ENCODE measurements at regions not wholly inside any gene's neighbourhood (a gene's known extent, or its start where the extent isn't known, plus 50 kb on each side); places are given as distances from the start of the nearest gene placed in this dataset.

- Histone ChIP-seq H3K4me1 (ENCODE audit: control insufficient read depth, extremely low read depth, insufficient read depth, low read length) (no peaks in the 10 kb centered on the region), H3K27ac (ENCODE audit: insufficient read depth, low read depth, low read length) (no peak overlapping the region), H3K27me3 (ENCODE audit: control insufficient read depth in 2 of 2, insufficient read depth in 2 of 2, low read length in 2 of 2) (no peaks in the 10 kb centered on the region), H3K36me3 (ENCODE audit: control insufficient read depth in 2 of 2, extremely low read depth in 1 of 2, insufficient read depth in 2 of 2, low read length in 2 of 2) (no peaks in the 10 kb centered on the region), H4K20me1 (replicated peaks; ENCODE audit: control insufficient read depth, extremely low read depth, insufficient read depth, low read length) (no peaks in the 10 kb centered on the region), H3K79me2 (ENCODE audit: control insufficient read depth, insufficient read depth, low read length) (no peaks in the 10 kb centered on the region), H3K4me2 (ENCODE audit: insufficient read depth, low read length) (no peak overlapping the region), H3K9me3 (replicated peaks; ENCODE audit: control insufficient read depth, insufficient read depth, low read length) (no peaks in the 10 kb centered on the region), H3K9ac (replicated peaks; ENCODE audit: extremely low read depth, insufficient read depth, low read length) (no peak overlapping the region), H2AFZ (ENCODE audit: low read depth, low read length) (no peak overlapping the region), H3K9me1 (replicated peaks; ENCODE audit: control insufficient read depth, extremely low read depth, insufficient read depth, low read length) (no peaks in the 10 kb centered on the region), H3K4me3 (replicated peaks in 1 of 3; ENCODE audit: insufficient read depth in 1 of 3, low read depth in 1 of 3, low read length in 3 of 3) (no peak overlapping the region)
- no peak for DNase-seq (ENCODE audit: low read depth, low spot score)
- BruUV-seq (replicated peaks), result no TSS peak
- CTCF ChIA-PET, result no interaction called here
- dilution Hi-C loops (cut with MboI; ENCODE audit: extremely low pct_ligation_motif_present, low sequenced_read_pairs) (no loop called here), intact Hi-C loops (cut with micrococcal nuclease) (no loop called here)
- no peak for FAIRE-seq
- TF ChIP-seq GATA2 (IDR thresholded peaks at IDR 0.05; ENCODE audit: insufficient read depth, insufficient read length, low read depth, low read length) (no peak), MYC (IDR thresholded peaks at IDR 0.05; ENCODE audit: low read depth, low read length) (no peak), EZH2 (IDR thresholded peaks at IDR 0.05; ENCODE audit: borderline replicate concordance, low read depth, low read length, severe bottlenecking) (no peak), POLR2A (IDR thresholded peaks at IDR 0.05; ENCODE audit: low read depth, low read length) (no peak), CTCF (IDR thresholded peaks at IDR 0.05; ENCODE audit: extremely low read depth in 1 of 2, insufficient read depth in 1 of 2, low read depth in 1 of 2, low read length in 2 of 2) (no peak), JUN (IDR thresholded peaks at IDR 0.05; ENCODE audit: borderline replicate concordance, insufficient read depth, insufficient read length, low read depth) (no peak), POLR2AphosphoS5 (IDR thresholded peaks at IDR 0.05; ENCODE audit: insufficient read depth, low read depth, low read length) (no peak), MAX (IDR thresholded peaks at IDR 0.05; ENCODE audit: insufficient read depth, insufficient read length) (no peak), FOS (IDR thresholded peaks at IDR 0.05; ENCODE audit: borderline replicate concordance, insufficient read depth, low read length) (no peak)
- POLR2A ChIA-PET, result no interaction called here
Observed at GRCh38 chr18:42458226-42458625, 503.2 kb downstream of the PIK3C3 start.

Data from endothelial cell of umbilical vein (primary cell).